PC-9 (cell line): ENCODE measurements at regions not wholly inside any gene's neighbourhood (a gene's known extent, or its start where the extent isn't known, plus 50 kb on each side); places are given as distances from the start of the nearest gene placed in this dataset.

Source experiments
- EZH2 ChIP-seq: fragments of 200-600 bp; sonication (generic); IDR thresholded peaks from 2 replicates; pipeline ENCODE4 v1.8.0; 2017; ENCODE audit warnings: antibody characterized with exemption, low read depth
- TF ChIP-seq, protein P1 (sequence below): fragments of 200-600 bp; sonication (generic); conservative IDR thresholded peaks from 2 replicates; pipeline ENCODE4 v1.6.1; 2017; ENCODE audit warnings: mixed run types, antibody characterized with exemption, mild to moderate bottlenecking, moderate library complexity

DNA sequence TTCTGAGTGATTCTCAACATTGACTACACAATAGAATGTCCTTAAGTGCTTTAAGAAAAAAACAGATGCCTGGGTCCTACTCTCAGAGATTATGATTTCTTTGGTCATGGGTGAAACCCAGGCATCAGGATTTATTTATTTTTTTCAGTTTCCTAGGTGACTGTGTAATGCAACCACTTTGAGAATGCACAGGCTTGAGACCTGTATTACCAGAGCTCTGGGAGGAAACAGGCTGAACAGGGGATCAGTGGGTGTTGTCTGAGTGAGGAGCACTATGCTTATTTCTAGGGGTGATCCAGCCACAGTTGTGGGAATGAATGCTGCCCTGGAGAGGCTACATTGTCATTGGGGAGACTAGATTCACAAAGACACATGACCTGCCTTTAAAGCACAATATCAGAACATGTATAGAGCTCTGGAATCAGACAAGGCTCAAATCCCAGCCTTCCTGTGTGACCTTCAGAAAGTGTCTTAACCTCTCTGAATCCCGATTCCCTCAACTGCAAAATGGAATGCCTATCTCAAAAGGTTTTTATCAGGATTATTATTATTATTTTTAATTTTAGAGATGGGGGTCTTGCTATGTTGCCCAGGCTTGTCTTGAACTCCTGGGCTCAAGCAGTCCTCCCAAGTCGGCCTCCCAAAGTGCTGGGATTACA is 61.6 kb upstream of the PRPS1 start:
- TF ChIP-seq, protein P1, sequence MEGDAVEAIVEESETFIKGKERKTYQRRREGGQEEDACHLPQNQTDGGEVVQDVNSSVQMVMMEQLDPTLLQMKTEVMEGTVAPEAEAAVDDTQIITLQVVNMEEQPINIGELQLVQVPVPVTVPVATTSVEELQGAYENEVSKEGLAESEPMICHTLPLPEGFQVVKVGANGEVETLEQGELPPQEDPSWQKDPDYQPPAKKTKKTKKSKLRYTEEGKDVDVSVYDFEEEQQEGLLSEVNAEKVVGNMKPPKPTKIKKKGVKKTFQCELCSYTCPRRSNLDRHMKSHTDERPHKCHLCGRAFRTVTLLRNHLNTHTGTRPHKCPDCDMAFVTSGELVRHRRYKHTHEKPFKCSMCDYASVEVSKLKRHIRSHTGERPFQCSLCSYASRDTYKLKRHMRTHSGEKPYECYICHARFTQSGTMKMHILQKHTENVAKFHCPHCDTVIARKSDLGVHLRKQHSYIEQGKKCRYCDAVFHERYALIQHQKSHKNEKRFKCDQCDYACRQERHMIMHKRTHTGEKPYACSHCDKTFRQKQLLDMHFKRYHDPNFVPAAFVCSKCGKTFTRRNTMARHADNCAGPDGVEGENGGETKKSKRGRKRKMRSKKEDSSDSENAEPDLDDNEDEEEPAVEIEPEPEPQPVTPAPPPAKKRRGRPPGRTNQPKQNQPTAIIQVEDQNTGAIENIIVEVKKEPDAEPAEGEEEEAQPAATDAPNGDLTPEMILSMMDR = no peak
- no peak for TF ChIP-seq EZH2
